OCI-LY1 (cell line): ENCODE measurements at regions not wholly inside any gene's neighbourhood (a gene's known extent, or its start where the extent isn't known, plus 50 kb on each side); places are given as distances from the start of the nearest gene placed in this dataset.

Experiments used
- H2AFZ ChIP-seq: fragments of 200-600 bp; sonication (generic), shearing (Covaris generic); 2 replicates; pipeline ENCODE4 v1.6.0; 2014; ENCODE audit warnings: antibody characterized with exemption, mild to moderate bottlenecking, low read length
- H3F3A ChIP-seq: fragments of 200-600 bp; sonication (generic), shearing (Covaris generic); 2 replicates; pipeline ENCODE4 v1.6.0; 2014; ENCODE audit warnings: mild to moderate bottlenecking, antibody characterized with exemption, low read length, moderate library complexity; ENCODE audit not compliant: insufficient read depth
- H3K27ac ChIP-seq: fragments of 200-600 bp; sonication (generic); 2 replicates; pipeline ENCODE4 v1.5.1; 2014; ENCODE audit warnings: low read length, mixed run types, mild to moderate bottlenecking, low read depth; ENCODE audit not compliant: poor library complexity, severe bottlenecking
- H3K27me3 ChIP-seq: fragments of 200-600 bp; sonication (generic); 2 replicates; pipeline ENCODE4 v1.6.0; 2014; ENCODE audit warnings: antibody characterized with exemption, mild to moderate bottlenecking, low read length, moderate library complexity; ENCODE audit not compliant: insufficient read depth
- H3K36me3 ChIP-seq: fragments of 200-600 bp; sonication (generic); 2 replicates; pipeline ENCODE4 v1.6.1; 2014; ENCODE audit warnings: mild to moderate bottlenecking, antibody characterized with exemption, low read length, moderate library complexity, mixed read lengths; ENCODE audit not compliant: insufficient read depth
- H3K4me1 ChIP-seq: fragments of 200-600 bp; sonication (generic); 2 replicates; pipeline ENCODE4 v1.5.1; 2014; ENCODE audit warnings: mild to moderate bottlenecking, low read length, moderate library complexity; ENCODE audit not compliant: insufficient read depth, severe bottlenecking
- H3K4me2 ChIP-seq: fragments of 200-600 bp; sonication (generic), shearing (Covaris generic); 2 replicates; pipeline ENCODE4 v1.6.1; 2014; ENCODE audit warnings: low read length
- H3K4me3 ChIP-seq: fragments of 200-600 bp; sonication (generic); 2 replicates; pipeline ENCODE4 v1.5.1; 2014; ENCODE audit warnings: low read length, low read depth, mild to moderate bottlenecking, mixed read lengths; ENCODE audit not compliant: poor library complexity, severe bottlenecking
- H3K79me2 ChIP-seq: fragments of 200-600 bp; shearing (Covaris generic); 2 replicates; pipeline ENCODE4 v1.6.1; 2016; ENCODE audit warnings: mixed run types, low read length, mixed read lengths; ENCODE audit not compliant: insufficient read depth
- H3K9ac ChIP-seq: fragments of 200-600 bp; sonication (generic), shearing (Covaris generic); 2 replicates; pipeline ENCODE4 v1.6.1; 2014; ENCODE audit warnings: mild to moderate bottlenecking, low read length, mixed read lengths
- H3K9me2 ChIP-seq: fragments of 200-600 bp; sonication (generic), shearing (Covaris generic); 2 replicates; pipeline ENCODE4 v1.6.1; 2014; ENCODE audit warnings: low read depth, mild to moderate bottlenecking, low read length, mixed read lengths
- H3K9me3 ChIP-seq: fragments of 200-600 bp; shearing (Covaris generic); 2 replicates; pipeline ENCODE4 v1.6.1; 2014; ENCODE audit warnings: low read length, mixed read lengths
- H4K20me1 ChIP-seq: fragments of 200-600 bp; sonication (generic), shearing (Covaris generic); 2 replicates; pipeline ENCODE4 v1.6.0; 2016; ENCODE audit warnings: mild to moderate bottlenecking, low read length; ENCODE audit not compliant: insufficient read depth
- CTCF ChIP-seq: fragments of 200-600 bp; sonication (generic), shearing (Covaris generic); IDR thresholded peaks from 2 replicates; pipeline ENCODE4 v1.5.1; 2017; ENCODE audit warnings: mild to moderate bottlenecking, antibody characterized with exemption, low read length, moderate library complexity, mixed read lengths
- EZH2 ChIP-seq: fragments of 200-600 bp; sonication (generic), shearing (Covaris generic); IDR thresholded peaks from 2 replicates; pipeline ENCODE4 v1.8.0; 2017; ENCODE audit warnings: borderline replicate concordance, mixed run types, mild to moderate bottlenecking, antibody characterized with exemption, low read length, moderate library complexity, mixed read lengths

- Histone ChIP-seq H3K4me2 (no peak overlapping the region), H3K9me3 (no peaks in the 10 kb centered on the region), H3K9me2 (no peaks in the 10 kb centered on the region), H3K27me3 (no peaks in the 10 kb centered on the region), H3F3A (no peaks in the 10 kb centered on the region), H3K4me1 (no peaks in the 10 kb centered on the region), H3K9ac (no peak overlapping the region), H3K27ac (no peak overlapping the region), H3K4me3 (no peak overlapping the region), H3K79me2 (no peaks in the 10 kb centered on the region), H2AFZ (no peak overlapping the region), H3K36me3 (no peaks in the 10 kb centered on the region), H4K20me1 (no peaks in the 10 kb centered on the region)
- TF ChIP-seq EZH2, result no peak
- TF ChIP-seq CTCF, result no peak
These were observed 819.5 kb upstream of the EPHA7 start for GRCh38 chr6:94238868-94239267.

- H3K4me1 ChIP-seq, result no peaks in the 10 kb centered on the region
- no peaks in the 10 kb centered on the region for H3K79me2 ChIP-seq
- H3K36me3 ChIP-seq, result no peaks in the 10 kb centered on the region
- H3K4me2 ChIP-seq, result no peak overlapping the region
- H3K9me2 ChIP-seq, result no peaks in the 10 kb centered on the region
- H3F3A ChIP-seq, result no peaks in the 10 kb centered on the region
- no peak overlapping the region for H3K27ac ChIP-seq
- no peak overlapping the region for H3K4me3 ChIP-seq
- TF ChIP-seq CTCF, result no peak
- TF ChIP-seq EZH2, result no peak
- H4K20me1 ChIP-seq, result no peaks in the 10 kb centered on the region
- no peaks in the 10 kb centered on the region for H3K9me3 ChIP-seq
- no peak overlapping the region for H2AFZ ChIP-seq
- no peak overlapping the region for H3K9ac ChIP-seq
- H3K27me3 ChIP-seq, result no peaks in the 10 kb centered on the region
These were observed 808.4 kb upstream of the EPHA7 start for GRCh38 chr6:94227741-94228140.

- Histone ChIP-seq H4K20me1 (no peaks in the 10 kb centered on the region), H3K4me2 (no peak overlapping the region), H3K4me1 (no peaks in the 10 kb centered on the region), H3K27ac (no peak overlapping the region), H3K9me3 (no peaks in the 10 kb centered on the region), H3K27me3 (no peaks in the 10 kb centered on the region), H3K79me2 (no peaks in the 10 kb centered on the region), H3K36me3 (no peaks in the 10 kb centered on the region), H2AFZ (no peak overlapping the region), H3K4me3 (no peak overlapping the region), H3K9me2 (no peaks in the 10 kb centered on the region), H3K9ac (no peak overlapping the region), H3F3A (no peaks in the 10 kb centered on the region)
- TF ChIP-seq EZH2 (no peak), CTCF (no peak)
These were observed 798.5 kb upstream of the EPHA7 start for GRCh38 chr6:94217836-94218235.
